Left ventricle myocardium superior (tissue), 1 donor: ENCODE measurements at regions not wholly inside any gene's neighbourhood (a gene's known extent, or its start where the extent isn't known, plus 50 kb on each side); places are given as distances from the start of the nearest gene placed in this dataset.
"Not testable (repeated sequence)": the region's sequence is repeated elsewhere in the genome, so short reads cannot be mapped to it uniquely, and the experiment has no call there.

Experiments
- ATAC-seq: fragments of 200-7000 bp; cut with Tn5 transposase; one replicate; pipeline ENCODE4 v1.9.1; 2020; ENCODE audit warnings: mild to moderate bottlenecking, moderate library complexity
- DNase-seq: peaks from one replicate; pipeline ENCODE4 v3.0.0-alpha.2; 2020
- intact Hi-C: fragments of 100-400 bp; cut with micrococcal nuclease; formaldehyde crosslinking; loops from one replicate; pipeline ENCODE4 v1.11.0; 2022
- donor health status: DM: no; HTN: yes; CAD: no; lungs with severe emphysema.

- ATAC-seq, DNase-seq, intact Hi-C loops: not testable (repeated sequence)
These were observed 575.9 kb upstream of the LRRN3 start for GRCh38 chr7:110514975-110515551.

GRCh38 chr7:110519851-110520250 is 571.1 kb upstream of the LRRN3 start:
- no peak for DNase-seq

GRCh38 chr7:110521357-110521911 is 569.5 kb upstream of the LRRN3 start:
- DNase-seq: no peak
- ATAC-seq: no peak
- intact Hi-C loops: no loop called here

More at GRCh38 chr7:110519851-110520250, 571.1 kb upstream of the LRRN3 start:
- intact Hi-C loops: no loop called here
- ATAC-seq: no peak

GRCh38 chr7:110522061-110522760 is 568.7 kb upstream of the LRRN3 start:
- ATAC-seq (no peak), DNase-seq (no peak)
- intact Hi-C loops: no loop called here

- DNase-seq (no peak), ATAC-seq (no peak)
- intact Hi-C loops: no loop called here
These were observed 568.1 kb upstream of the LRRN3 start for GRCh38 chr7:110522761-110523200.

GRCh38 chr7:110529175-110529574 is 561.8 kb upstream of the LRRN3 start:
- intact Hi-C loops: no loop called here

GRCh38 chr7:110531186-110531585 is 559.7 kb upstream of the LRRN3 start:
- DNase-seq: no peak
- intact Hi-C loops: no loop called here
- no peak for ATAC-seq

More at GRCh38 chr7:110529175-110529574, 561.8 kb upstream of the LRRN3 start:
- no peak for DNase-seq
- no peak for ATAC-seq

- ATAC-seq (peak; percentile 76), DNase-seq (peak; percentile 32)
- intact Hi-C loops: no loop called here
These were observed 556.5 kb upstream of the LRRN3 start for GRCh38 chr7:110534241-110534931.

- intact Hi-C loops: no loop called here
- ATAC-seq (no peak), DNase-seq (no peak)
These were observed 551.7 kb upstream of the LRRN3 start for GRCh38 chr7:110539216-110539615.

GRCh38 chr7:110541962-110542361 is 549.0 kb upstream of the LRRN3 start:
- intact Hi-C loops: no loop called here
- DNase-seq: no peak
- ATAC-seq: no peak

- intact Hi-C loops: no loop called here
- ATAC-seq (no peak), DNase-seq (no peak)
These were observed 546.7 kb upstream of the LRRN3 start for GRCh38 chr7:110544194-110544593.

- intact Hi-C loops: no loop called here
- no peak for DNase-seq
- ATAC-seq: no peak
These were observed 542.6 kb upstream of the LRRN3 start for GRCh38 chr7:110548372-110548771.

GRCh38 chr7:110557136-110557535 is 533.8 kb upstream of the LRRN3 start:
- ATAC-seq (no peak), DNase-seq (no peak)
- intact Hi-C loops: no loop called here

- intact Hi-C loops, DNase-seq, ATAC-seq: not testable (repeated sequence)
These were observed 527.6 kb upstream of the LRRN3 start for GRCh38 chr7:110563286-110563685.

GRCh38 chr7:110564246-110564645 is 526.7 kb upstream of the LRRN3 start:
- no peak for ATAC-seq
- no peak for DNase-seq
- intact Hi-C loops: no loop called here

- no peak for DNase-seq
- no peak for ATAC-seq
- intact Hi-C loops: no loop called here
These were observed 522.5 kb upstream of the LRRN3 start for GRCh38 chr7:110568388-110568787.

GRCh38 chr7:110568932-110569331 is 522.0 kb upstream of the LRRN3 start:
- DNase-seq (no peak), ATAC-seq (no peak)
- intact Hi-C loops: no loop called here

GRCh38 chr7:110569486-110570205 is 521.3 kb upstream of the LRRN3 start:
- no peak for DNase-seq

GRCh38 chr7:110573862-110574528 is 516.9 kb upstream of the LRRN3 start:
- ATAC-seq: no peak
- no peak for DNase-seq
- intact Hi-C loops: no loop called here

More at GRCh38 chr7:110569486-110570205, 521.3 kb upstream of the LRRN3 start:
- no peak for ATAC-seq
- intact Hi-C loops: no loop called here
